ENCODE measurements at regions not wholly inside any gene's neighbourhood (a gene's known extent, or its start where the extent isn't known, plus 50 kb on each side); places are given as distances from the start of the nearest gene placed in this dataset.

DNA sequence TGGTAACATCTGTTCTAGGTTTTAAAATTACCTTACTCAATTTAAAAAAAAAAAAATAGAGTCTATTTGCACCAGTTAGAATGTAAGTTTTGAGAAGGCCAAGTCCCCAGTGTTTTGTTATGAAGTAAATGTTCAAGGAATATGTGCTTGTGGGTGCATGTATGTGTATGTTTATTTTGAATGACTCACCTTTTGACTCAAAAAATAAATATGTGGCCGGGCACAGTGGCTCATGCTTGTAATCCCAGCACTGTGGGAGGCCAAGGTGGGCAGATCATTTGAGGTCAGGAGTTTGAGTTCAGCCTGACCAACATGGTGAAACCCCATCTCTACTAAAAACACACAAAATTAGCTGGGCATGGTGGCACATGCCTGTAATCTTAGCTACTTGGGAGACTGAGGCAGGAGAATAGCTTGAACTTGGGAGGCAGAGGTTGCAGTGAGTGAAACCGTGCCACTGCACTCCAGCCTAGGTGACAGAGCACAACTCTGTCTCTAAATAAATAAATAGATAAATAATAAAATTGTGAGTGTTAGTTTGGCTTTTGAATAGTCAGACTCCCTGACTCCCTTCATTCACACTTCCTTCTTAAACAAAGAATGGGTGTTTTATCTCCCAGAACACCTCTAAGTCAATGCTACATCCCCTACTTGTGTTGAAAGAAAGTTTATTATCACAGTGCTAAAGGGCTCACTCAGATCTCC, 511.3 kb upstream of the PCDH7 start:
- TF ChIP-seq POLR2A (IDR thresholded peaks at IDR 0.05) = no peak
- TF ChIP-seq, protein P1, sequence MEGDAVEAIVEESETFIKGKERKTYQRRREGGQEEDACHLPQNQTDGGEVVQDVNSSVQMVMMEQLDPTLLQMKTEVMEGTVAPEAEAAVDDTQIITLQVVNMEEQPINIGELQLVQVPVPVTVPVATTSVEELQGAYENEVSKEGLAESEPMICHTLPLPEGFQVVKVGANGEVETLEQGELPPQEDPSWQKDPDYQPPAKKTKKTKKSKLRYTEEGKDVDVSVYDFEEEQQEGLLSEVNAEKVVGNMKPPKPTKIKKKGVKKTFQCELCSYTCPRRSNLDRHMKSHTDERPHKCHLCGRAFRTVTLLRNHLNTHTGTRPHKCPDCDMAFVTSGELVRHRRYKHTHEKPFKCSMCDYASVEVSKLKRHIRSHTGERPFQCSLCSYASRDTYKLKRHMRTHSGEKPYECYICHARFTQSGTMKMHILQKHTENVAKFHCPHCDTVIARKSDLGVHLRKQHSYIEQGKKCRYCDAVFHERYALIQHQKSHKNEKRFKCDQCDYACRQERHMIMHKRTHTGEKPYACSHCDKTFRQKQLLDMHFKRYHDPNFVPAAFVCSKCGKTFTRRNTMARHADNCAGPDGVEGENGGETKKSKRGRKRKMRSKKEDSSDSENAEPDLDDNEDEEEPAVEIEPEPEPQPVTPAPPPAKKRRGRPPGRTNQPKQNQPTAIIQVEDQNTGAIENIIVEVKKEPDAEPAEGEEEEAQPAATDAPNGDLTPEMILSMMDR (IDR thresholded peaks at IDR 0.05) = no peak
